ENCODE measurements at regions not wholly inside any gene's neighbourhood (a gene's known extent, or its start where the extent isn't known, plus 50 kb on each side); places are given as distances from the start of the nearest gene placed in this dataset.
"Not testable (repeated sequence)": the region's sequence is repeated elsewhere in the genome, so short reads cannot be mapped to it uniquely, and the experiment has no call there.

- DNase-seq (ENCODE audit: low read depth in 1 of 2, low spot score in 1 of 2) = no peak
- no peaks in the 10 kb centered on the region for H3K27me3 ChIP-seq (ENCODE audit: insufficient read depth, poor library complexity, severe bottlenecking)
These were observed 336.2 kb upstream of the CNR1 start for GRCh38 chr6:88502391-88502790.

GRCh38 chr6:88499845-88500699 lies 333.9 kb upstream of the CNR1 start:
- H3K4me3 ChIP-seq (replicated peaks; ENCODE audit: insufficient read depth, low read length) = no peak overlapping the region
- DNase-seq (ENCODE audit: low read depth in 1 of 2, low spot score in 1 of 2) = no peak
- TF ChIP-seq, protein P1, sequence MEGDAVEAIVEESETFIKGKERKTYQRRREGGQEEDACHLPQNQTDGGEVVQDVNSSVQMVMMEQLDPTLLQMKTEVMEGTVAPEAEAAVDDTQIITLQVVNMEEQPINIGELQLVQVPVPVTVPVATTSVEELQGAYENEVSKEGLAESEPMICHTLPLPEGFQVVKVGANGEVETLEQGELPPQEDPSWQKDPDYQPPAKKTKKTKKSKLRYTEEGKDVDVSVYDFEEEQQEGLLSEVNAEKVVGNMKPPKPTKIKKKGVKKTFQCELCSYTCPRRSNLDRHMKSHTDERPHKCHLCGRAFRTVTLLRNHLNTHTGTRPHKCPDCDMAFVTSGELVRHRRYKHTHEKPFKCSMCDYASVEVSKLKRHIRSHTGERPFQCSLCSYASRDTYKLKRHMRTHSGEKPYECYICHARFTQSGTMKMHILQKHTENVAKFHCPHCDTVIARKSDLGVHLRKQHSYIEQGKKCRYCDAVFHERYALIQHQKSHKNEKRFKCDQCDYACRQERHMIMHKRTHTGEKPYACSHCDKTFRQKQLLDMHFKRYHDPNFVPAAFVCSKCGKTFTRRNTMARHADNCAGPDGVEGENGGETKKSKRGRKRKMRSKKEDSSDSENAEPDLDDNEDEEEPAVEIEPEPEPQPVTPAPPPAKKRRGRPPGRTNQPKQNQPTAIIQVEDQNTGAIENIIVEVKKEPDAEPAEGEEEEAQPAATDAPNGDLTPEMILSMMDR (IDR thresholded peaks at IDR 0.05; ENCODE audit: insufficient read depth, low read length) = no peak
- TF ChIP-seq SPI1 (IDR thresholded peaks at IDR 0.05; ENCODE audit: borderline replicate concordance, low read depth) (no peak), POLR2AphosphoS5 (IDR thresholded peaks at IDR 0.05; ENCODE audit: low read depth) (no peak), GABPA (IDR thresholded peaks at IDR 0.05; ENCODE audit: low read depth) (no peak)
- TF ChIP-seq, protein P2, sequence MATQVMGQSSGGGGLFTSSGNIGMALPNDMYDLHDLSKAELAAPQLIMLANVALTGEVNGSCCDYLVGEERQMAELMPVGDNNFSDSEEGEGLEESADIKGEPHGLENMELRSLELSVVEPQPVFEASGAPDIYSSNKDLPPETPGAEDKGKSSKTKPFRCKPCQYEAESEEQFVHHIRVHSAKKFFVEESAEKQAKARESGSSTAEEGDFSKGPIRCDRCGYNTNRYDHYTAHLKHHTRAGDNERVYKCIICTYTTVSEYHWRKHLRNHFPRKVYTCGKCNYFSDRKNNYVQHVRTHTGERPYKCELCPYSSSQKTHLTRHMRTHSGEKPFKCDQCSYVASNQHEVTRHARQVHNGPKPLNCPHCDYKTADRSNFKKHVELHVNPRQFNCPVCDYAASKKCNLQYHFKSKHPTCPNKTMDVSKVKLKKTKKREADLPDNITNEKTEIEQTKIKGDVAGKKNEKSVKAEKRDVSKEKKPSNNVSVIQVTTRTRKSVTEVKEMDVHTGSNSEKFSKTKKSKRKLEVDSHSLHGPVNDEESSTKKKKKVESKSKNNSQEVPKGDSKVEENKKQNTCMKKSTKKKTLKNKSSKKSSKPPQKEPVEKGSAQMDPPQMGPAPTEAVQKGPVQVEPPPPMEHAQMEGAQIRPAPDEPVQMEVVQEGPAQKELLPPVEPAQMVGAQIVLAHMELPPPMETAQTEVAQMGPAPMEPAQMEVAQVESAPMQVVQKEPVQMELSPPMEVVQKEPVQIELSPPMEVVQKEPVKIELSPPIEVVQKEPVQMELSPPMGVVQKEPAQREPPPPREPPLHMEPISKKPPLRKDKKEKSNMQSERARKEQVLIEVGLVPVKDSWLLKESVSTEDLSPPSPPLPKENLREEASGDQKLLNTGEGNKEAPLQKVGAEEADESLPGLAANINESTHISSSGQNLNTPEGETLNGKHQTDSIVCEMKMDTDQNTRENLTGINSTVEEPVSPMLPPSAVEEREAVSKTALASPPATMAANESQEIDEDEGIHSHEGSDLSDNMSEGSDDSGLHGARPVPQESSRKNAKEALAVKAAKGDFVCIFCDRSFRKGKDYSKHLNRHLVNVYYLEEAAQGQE (IDR thresholded peaks at IDR 0.05; ENCODE audit: insufficient replicate concordance, low read depth) = no peak
- H3K27me3 ChIP-seq (ENCODE audit: insufficient read depth, poor library complexity, severe bottlenecking) = no peaks in the 10 kb centered on the region
- no peak overlapping the region for H3K27ac ChIP-seq (replicated peaks)

More at GRCh38 chr6:88502391-88502790, 336.2 kb upstream of the CNR1 start:
- no peak overlapping the region for H3K4me3 ChIP-seq (replicated peaks; ENCODE audit: insufficient read depth, low read length)
- H3K27ac ChIP-seq (replicated peaks) = no peak overlapping the region
- no peak for TF ChIP-seq SPI1 (IDR thresholded peaks at IDR 0.05; ENCODE audit: borderline replicate concordance, low read depth)
- TF ChIP-seq POLR2AphosphoS5 (IDR thresholded peaks at IDR 0.05; ENCODE audit: low read depth) = no peak
- no peak for TF ChIP-seq GABPA (IDR thresholded peaks at IDR 0.05; ENCODE audit: low read depth)
- TF ChIP-seq, protein P2 (IDR thresholded peaks at IDR 0.05; ENCODE audit: insufficient replicate concordance, low read depth) = no peak
- TF ChIP-seq, protein P1 (IDR thresholded peaks at IDR 0.05; ENCODE audit: insufficient read depth, low read length) = no peak

DNA sequence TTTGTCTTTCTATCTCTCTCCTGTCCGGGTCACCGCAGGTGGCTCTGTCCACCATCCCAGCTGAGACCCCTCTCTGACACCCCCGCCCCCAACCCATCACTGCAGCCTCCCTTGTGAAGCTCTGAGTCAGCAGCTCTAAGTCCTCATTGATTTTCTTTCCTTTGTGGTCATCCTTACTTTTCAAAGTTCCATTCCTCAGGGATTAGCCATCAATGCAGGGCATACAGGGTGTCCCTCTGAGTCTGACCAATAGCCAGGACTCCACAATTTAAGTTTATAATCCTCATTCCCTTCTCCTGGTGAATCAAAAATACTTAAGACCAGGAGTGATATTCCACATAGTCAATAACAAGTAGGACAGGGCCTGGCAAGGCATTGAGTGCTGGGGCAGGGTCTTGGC lies 333.3 kb upstream of the CNR1 start:
- H3K4me3 ChIP-seq (replicated peaks; ENCODE audit: insufficient read depth, low read length) = no peak overlapping the region
- DNase-seq (ENCODE audit: low read depth in 1 of 2, low spot score in 1 of 2) = no peak
- H3K27ac ChIP-seq (replicated peaks) = no peak overlapping the region
- no peaks in the 10 kb centered on the region for H3K27me3 ChIP-seq (ENCODE audit: insufficient read depth, poor library complexity, severe bottlenecking)
- TF ChIP-seq POLR2AphosphoS5 (IDR thresholded peaks at IDR 0.05; ENCODE audit: low read depth) (no peak), GABPA (IDR thresholded peaks at IDR 0.05; ENCODE audit: low read depth) (no peak), SPI1 (IDR thresholded peaks at IDR 0.05; ENCODE audit: borderline replicate concordance, low read depth) (no peak)
- TF ChIP-seq, protein P1 (IDR thresholded peaks at IDR 0.05; ENCODE audit: insufficient read depth, low read length) = no peak
- TF ChIP-seq, protein P2 (IDR thresholded peaks at IDR 0.05; ENCODE audit: insufficient replicate concordance, low read depth) = no peak

GRCh38 chr6:88497403-88497802 lies 331.3 kb upstream of the CNR1 start:
- H3K4me3 ChIP-seq (replicated peaks; ENCODE audit: insufficient read depth, low read length); H3K27ac ChIP-seq (replicated peaks); H3K27me3 ChIP-seq (ENCODE audit: insufficient read depth, poor library complexity, severe bottlenecking); DNase-seq (ENCODE audit: low read depth in 1 of 2, low spot score in 1 of 2): not testable (repeated sequence)
